HL-60/S4 treated with phorbol 12-myristate 13-acetate at 8.2 ng/mL for 4 days and 3 days (cell line): ENCODE measurements at regions not wholly inside any gene's neighbourhood (a gene's known extent, or its start where the extent isn't known, plus 50 kb on each side); places are given as distances from the start of the nearest gene placed in this dataset.

Experiments used
- in situ Hi-C: fragments of 300-500 bp; cut with MboI; formaldehyde crosslinking; loops from 2 replicates; pipeline ENCODE4 v1.15.0; 2022; ENCODE audit warnings: low sequenced_read_pairs

DNA sequence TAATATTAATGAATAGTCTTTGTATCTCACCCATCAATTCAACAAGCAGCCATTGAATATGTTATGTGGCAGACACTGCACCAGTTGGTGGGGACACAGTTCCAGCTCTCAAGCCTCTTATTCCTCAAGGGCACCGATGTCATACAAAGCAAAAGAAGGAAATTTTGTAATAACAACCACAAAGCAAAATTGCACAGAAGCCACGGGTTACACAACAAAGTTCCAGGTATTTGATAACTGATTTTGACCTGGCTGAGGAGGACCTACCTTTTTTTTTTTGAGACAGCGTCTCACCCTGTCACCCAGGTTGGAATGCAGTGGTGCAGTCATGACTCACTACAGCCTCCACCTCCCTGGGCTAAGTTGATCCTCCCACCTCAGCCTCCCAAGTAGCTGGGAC lies 266.7 kb downstream of the FOXO1 start:
- in situ Hi-C loops: no loop called here

DNA sequence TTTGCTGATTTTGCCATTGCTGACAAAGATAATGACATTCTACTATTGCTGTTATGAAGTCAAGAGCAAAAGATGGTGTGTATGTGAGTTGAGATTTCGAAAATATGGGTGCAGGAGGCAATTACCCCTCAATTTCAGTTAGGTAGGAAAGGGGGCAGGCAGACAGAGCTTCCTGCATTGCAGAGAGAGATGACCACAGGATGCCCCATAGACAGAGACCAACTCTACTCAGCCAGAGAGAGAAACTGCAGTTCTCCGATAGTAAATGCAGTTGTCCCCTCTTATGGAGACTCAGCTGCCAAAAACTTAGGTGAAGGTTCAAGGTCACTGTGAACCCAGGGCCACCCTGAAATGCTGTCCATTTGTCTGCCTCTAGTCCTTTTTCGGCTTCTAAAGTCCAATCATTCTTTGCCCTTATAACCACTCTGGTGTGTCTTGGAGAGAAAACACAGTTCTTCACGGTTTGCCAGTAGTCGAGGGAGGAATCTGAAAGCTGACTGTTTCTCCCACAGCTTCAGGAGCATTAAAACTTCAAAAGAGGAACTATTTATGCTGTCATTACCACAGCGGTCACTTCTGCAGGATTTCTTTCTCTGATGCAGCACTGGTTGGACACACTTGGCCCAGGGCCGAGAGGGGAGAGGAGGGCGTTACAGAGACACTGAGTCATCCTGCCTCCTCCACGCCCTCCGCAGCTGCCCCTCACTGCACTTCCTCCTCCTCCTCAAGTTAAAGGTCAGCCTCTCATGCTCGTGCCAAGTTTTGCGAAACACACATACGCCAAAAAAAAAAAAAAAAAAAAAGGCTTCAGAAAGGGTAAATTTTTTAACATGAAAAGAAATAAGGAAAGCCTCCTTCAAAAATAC lies 264.3 kb downstream of the FOXO1 start:
- in situ Hi-C loops: no loop called here

GRCh38 chr13:40402931-40403431 lies 263.5 kb downstream of the FOXO1 start:
- in situ Hi-C loops: no loop called here

GRCh38 chr13:40403509-40404241 lies 262.8 kb downstream of the FOXO1 start:
- in situ Hi-C loops: no loop called here

- in situ Hi-C loops: no loop called here
Measured at GRCh38 chr13:40404407-40404806, 262.0 kb downstream of the FOXO1 start.

DNA sequence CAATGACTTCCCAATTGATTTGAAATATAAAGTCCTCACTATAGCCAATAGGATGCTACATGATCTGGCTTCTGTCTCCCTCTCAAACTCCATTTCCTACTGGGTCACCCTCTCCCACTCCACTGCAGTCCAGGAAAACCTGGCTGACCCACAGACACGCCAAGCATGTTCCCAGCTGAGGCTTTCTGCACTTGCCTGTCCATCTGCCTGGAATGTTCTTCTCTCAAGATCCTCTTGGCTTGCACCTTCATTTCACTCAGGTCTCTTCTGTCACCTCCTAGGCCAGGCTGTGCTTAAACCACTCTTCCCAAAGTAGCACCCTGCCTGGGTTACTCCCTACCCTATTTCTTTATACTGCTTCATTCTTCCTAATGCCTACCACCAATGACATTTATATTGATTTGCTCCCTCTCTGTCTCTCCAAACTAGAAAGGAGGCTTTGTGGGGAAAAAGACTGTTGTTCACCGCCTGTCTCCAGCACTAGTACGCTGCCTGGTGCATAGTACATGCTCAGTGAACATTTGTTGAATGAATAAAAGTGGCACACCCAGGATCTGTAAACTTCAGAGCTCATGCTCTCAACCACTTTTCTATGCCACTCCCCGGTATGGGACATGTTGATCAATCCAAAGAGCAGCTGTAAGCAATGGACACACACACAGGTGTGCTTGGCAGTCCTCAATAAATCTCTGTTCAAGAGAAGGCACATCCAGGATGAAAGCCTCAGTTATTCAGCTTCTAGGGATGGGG lies 261.3 kb downstream of the FOXO1 start:
- in situ Hi-C loops: no loop called here

GRCh38 chr13:40406405-40407120 lies 259.9 kb downstream of the FOXO1 start:
- in situ Hi-C loops: no loop called here

DNA sequence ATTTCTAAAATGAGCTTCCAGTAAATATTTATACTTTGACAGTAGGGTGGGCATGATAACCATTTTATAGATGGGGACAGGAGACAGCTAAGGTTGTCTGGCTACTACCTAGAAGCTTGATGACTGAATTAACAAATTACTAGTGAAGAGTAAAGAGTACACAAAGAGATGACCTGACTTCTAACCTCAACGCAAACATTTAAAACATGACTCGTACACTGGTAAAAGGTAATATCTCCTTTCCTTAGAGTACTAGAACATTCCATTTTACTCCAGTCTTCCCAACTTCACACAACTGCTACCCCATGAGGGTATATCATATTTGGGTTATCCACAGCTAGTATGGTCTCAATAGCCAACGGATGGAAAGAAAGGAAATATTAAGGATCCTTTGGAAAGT lies 258.9 kb downstream of the FOXO1 start:
- in situ Hi-C loops: no loop called here

- in situ Hi-C loops: no loop called here
Measured at GRCh38 chr13:40408602-40409001, 257.8 kb downstream of the FOXO1 start.

DNA sequence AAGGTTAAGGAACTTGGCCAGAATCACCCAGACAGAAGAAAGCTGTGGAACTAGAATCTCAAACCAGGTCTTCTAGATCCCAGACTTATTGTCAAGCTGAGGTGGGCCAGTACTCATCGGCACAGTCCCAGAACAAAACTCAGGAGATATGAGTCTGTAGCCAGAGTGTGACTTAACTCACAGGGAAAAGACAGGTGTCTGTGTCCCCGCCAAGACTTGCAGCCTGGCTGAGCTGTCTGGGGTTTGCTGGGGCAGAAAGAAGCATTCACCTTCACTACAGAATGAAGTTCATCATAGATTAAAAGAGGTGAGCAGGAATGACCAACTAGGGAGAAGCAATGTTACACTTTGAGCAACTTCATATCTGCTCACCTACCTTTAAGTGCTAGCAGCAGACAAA lies 257.2 kb downstream of the FOXO1 start:
- in situ Hi-C loops: no loop called here

GRCh38 chr13:40410315-40410714 lies 256.1 kb downstream of the FOXO1 start:
- in situ Hi-C loops: no loop called here

GRCh38 chr13:40420160-40420740 lies 246.2 kb downstream of the FOXO1 start:
- in situ Hi-C loops: no loop called here

GRCh38 chr13:40422588-40423235 lies 243.7 kb downstream of the FOXO1 start:
- in situ Hi-C loops: no loop called here

GRCh38 chr13:40428354-40428753 lies 238.1 kb downstream of the FOXO1 start:
- in situ Hi-C loops: no loop called here

DNA sequence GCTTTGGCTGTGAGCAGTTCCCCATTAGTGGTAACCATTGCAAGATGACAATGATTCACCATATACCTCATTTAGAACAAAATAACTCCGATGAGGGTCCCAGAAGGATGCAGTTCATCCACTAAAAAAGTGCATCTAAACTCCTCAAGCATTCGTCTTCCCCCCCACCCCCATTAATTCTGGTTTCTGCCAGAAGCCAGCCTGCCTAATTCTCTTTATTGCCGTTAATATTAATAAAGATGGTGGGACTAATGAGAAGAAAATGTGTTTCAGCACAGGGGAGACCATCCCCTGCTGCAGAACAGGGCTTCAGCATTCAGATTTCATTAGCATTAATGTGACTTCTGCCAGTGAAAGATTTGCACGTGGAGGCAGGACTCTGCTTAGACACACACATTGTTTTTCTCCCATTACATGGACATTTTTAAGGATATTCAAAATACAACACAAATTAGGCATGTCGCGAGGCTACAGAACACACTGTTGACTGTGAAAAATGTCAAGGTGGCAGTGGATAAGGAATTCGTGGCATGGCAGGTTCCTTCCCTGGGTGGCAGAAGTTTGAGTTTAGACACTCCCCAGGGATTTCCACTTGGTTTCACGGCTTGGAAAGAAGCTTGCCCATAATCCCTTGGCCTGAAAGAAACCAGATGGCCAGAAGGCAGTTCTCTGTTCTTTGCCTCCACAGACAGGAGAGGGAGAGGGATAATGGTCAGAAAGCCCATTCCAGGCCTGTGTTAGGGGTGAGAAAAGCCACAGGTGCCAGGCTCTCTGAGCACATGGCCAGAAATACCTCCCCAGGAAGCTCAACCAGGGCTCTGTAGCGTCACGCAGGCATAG lies 236.5 kb downstream of the FOXO1 start:
- in situ Hi-C loops: no loop called here

- in situ Hi-C loops: no loop called here
Measured at GRCh38 chr13:40432018-40432978, 234.1 kb downstream of the FOXO1 start.

GRCh38 chr13:40433001-40433400 lies 233.4 kb downstream of the FOXO1 start:
- in situ Hi-C loops: no loop called here

DNA sequence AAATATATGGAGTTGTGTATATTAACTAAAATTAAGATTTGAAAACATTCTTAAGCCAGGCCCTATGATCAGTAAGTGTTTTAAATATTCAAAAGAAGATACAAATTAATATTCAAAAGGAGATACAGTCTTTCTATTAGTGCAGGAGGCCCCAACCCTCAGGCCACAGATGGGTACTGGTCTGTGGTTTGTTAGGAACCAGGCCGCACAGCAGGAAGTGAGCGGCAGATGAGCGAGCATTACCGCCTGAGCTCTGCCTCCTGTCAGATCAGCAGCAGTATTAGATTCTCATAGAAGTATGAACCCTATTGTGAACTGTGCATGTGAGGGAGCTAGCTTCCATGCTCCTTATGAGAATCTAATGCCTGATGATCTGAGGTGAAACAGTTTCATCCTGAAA lies 232.9 kb downstream of the FOXO1 start:
- in situ Hi-C loops: no loop called here
